ENCODE measurements at regions not wholly inside any gene's neighbourhood (a gene's known extent, or its start where the extent isn't known, plus 50 kb on each side); places are given as distances from the start of the nearest gene placed in this dataset.

DNA sequence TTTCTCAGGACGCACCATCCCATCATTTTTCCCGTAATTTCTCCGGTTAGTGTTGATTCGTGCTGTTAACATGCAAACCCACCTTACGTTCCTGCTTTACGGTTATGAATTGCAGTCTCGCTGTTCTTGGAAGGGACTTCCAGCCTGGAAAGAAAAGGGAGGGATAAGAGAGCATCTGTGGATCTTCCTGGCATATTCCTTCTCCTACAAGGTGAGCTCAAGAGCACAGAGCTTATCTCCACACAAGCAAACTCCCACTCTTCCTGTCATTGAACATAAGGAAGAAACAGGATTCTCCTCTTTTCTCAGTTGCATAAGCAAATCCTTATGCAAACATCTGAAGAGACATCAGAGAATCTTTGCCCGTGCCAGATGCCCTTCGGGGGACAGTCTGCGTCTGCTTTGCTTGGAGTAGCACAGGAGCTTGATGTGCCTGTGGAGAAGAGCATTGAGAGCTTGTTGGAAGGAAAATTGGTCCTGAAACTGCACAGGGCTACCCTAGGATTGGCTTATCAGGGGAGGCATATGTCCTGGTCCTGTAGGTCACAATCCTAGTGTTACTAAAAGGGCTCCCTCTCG lies 127.0 kb downstream of the ASMT start:
- H3K9me3 ChIP-seq (ENCODE audit: severe bottlenecking): no peaks in the 10 kb centered on the region
- H3K4me1 ChIP-seq (ENCODE audit: insufficient read depth, poor library complexity, severe bottlenecking): no peaks in the 10 kb centered on the region
- no peak overlapping the region for H3K27ac ChIP-seq (ENCODE audit: poor library complexity, severe bottlenecking)
- H3K36me3 ChIP-seq (ENCODE audit: low read depth): no peaks in the 10 kb centered on the region
- TF ChIP-seq, protein P1, sequence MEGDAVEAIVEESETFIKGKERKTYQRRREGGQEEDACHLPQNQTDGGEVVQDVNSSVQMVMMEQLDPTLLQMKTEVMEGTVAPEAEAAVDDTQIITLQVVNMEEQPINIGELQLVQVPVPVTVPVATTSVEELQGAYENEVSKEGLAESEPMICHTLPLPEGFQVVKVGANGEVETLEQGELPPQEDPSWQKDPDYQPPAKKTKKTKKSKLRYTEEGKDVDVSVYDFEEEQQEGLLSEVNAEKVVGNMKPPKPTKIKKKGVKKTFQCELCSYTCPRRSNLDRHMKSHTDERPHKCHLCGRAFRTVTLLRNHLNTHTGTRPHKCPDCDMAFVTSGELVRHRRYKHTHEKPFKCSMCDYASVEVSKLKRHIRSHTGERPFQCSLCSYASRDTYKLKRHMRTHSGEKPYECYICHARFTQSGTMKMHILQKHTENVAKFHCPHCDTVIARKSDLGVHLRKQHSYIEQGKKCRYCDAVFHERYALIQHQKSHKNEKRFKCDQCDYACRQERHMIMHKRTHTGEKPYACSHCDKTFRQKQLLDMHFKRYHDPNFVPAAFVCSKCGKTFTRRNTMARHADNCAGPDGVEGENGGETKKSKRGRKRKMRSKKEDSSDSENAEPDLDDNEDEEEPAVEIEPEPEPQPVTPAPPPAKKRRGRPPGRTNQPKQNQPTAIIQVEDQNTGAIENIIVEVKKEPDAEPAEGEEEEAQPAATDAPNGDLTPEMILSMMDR (IDR thresholded peaks at IDR 0.05; ENCODE audit: poor library complexity, severe bottlenecking): no peak
- no peak for DNase-seq (ENCODE audit: low spot score)
- no peak overlapping the region for H3K4me3 ChIP-seq (ENCODE audit: severe bottlenecking)
- peaks cover 3% of the 10 kb centered on the region for H3K27me3 ChIP-seq (ENCODE audit: insufficient read depth, poor library complexity, severe bottlenecking)
- peak; percentile 31; the same call in 2 of the 3 replicates for ATAC-seq (ENCODE audit: low read depth)

DNA sequence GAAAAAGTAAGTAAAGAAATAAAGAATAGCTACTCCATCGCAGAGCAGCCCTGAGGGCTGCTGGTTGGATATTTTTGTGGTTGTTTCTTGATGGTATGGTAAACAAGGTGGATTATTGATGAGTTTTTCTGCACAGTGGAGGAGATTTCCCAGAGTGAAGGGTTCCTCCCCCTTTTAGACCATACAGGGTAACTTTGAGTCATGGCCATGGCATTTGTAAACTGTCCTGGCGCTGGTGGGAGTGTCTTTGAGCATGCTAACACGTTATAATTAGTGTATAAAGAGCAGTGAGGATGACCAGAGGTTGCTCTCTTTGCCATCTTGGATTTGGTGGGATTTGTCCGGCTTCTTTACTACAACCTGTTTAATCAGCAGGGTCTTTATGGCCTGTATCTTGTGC lies 128.2 kb downstream of the ASMT start:
- Histone ChIP-seq H3K4me3 (ENCODE audit: severe bottlenecking) (no peak overlapping the region), H3K36me3 (ENCODE audit: low read depth) (no peaks in the 10 kb centered on the region), H3K27ac (ENCODE audit: poor library complexity, severe bottlenecking) (no peak overlapping the region), H3K9me3 (ENCODE audit: severe bottlenecking) (no peaks in the 10 kb centered on the region), H3K27me3 (ENCODE audit: insufficient read depth, poor library complexity, severe bottlenecking) (peaks cover 3% of the 10 kb centered on the region), H3K4me1 (ENCODE audit: insufficient read depth, poor library complexity, severe bottlenecking) (no peaks in the 10 kb centered on the region)
- DNase-seq (ENCODE audit: low spot score) (no peak), ATAC-seq (ENCODE audit: low read depth) (peak; percentile 57; the same call in 1 of the 3 replicates)
- TF ChIP-seq, protein P1 (IDR thresholded peaks at IDR 0.05; ENCODE audit: poor library complexity, severe bottlenecking): no peak

DNA sequence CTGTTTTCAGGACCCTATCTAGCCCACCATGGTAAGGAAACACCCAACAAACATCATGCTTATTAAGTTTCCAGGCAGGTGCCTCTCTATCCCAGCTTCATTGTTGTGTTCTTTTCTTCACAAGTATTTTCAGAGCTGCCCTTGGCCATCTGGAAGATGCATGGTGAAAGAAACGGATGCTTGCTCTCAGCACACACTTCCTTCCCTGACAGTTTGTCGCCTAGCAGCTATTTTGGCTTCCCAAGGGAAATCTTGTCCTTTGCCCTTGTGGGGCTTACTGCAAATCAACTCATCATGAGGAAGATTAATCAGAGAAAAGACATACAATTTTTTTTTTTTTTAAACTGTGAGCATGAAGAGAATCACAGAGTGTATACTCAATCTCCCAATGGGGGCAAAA lies 128.8 kb downstream of the ASMT start:
- H3K27me3 ChIP-seq (ENCODE audit: insufficient read depth, poor library complexity, severe bottlenecking): peaks cover 3% of the 10 kb centered on the region
- ATAC-seq (ENCODE audit: low read depth) (no peak), DNase-seq (ENCODE audit: low spot score) (no peak)

DNA sequence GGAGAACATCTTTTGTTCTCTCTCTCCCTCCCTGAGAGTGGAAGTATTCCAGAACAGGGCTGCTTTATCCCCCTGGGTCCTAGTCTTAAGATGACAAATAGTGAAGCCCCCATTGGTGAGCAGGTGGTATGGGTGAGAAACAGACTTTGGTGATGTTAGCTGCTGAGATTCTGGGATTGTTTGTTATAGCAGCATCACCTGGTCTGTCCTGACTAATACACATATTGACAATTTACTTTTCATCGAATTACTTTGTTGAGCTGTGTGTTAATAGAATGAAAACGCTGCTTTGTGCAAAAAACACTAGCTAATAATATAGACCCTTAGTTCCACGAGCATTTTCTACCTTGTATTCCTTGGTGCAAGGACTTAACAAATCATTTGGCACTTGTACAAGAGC lies 133.5 kb downstream of the ASMT start:
- TF ChIP-seq, protein P1 (IDR thresholded peaks at IDR 0.05; ENCODE audit: poor library complexity, severe bottlenecking): no peak
- DNase-seq (ENCODE audit: low spot score) (no peak), ATAC-seq (ENCODE audit: low read depth) (no peak)
- Histone ChIP-seq H3K9me3 (ENCODE audit: severe bottlenecking) (no peaks in the 10 kb centered on the region), H3K36me3 (ENCODE audit: low read depth) (no peaks in the 10 kb centered on the region), H3K27me3 (ENCODE audit: insufficient read depth, poor library complexity, severe bottlenecking) (peaks cover 3% of the 10 kb centered on the region), H3K27ac (ENCODE audit: poor library complexity, severe bottlenecking) (no peak overlapping the region), H3K4me1 (ENCODE audit: insufficient read depth, poor library complexity, severe bottlenecking) (no peaks in the 10 kb centered on the region), H3K4me3 (ENCODE audit: severe bottlenecking) (no peak overlapping the region)

More for the DNA sequence above, 128.8 kb downstream of the ASMT start:
- H3K27ac ChIP-seq (ENCODE audit: poor library complexity, severe bottlenecking): no peak overlapping the region
- H3K36me3 ChIP-seq (ENCODE audit: low read depth): no peaks in the 10 kb centered on the region
- no peaks in the 10 kb centered on the region for H3K4me1 ChIP-seq (ENCODE audit: insufficient read depth, poor library complexity, severe bottlenecking)
- no peak overlapping the region for H3K4me3 ChIP-seq (ENCODE audit: severe bottlenecking)
- H3K9me3 ChIP-seq (ENCODE audit: severe bottlenecking): no peaks in the 10 kb centered on the region
- TF ChIP-seq, protein P1 (IDR thresholded peaks at IDR 0.05; ENCODE audit: poor library complexity, severe bottlenecking): no peak

DNA sequence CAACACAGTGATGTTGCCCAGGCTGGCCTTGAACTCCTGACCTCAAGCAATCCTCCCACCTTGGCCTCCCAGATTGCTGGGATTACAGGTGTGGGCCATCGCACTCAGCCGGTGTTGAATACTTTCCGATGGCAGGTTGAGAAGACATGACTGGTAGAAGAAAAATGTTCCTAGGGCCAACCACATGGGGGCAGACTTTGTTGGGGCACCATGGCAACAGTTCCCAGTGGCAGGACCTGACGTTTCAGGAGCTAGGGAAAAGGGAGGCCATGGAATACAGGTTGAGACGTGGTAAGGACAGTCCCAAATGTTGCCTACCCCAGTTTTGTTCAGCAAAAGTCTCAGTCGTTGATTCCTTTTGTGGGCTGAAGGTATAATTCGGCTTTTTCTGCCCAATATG lies 134.6 kb downstream of the ASMT start:
- ATAC-seq (ENCODE audit: low read depth) (no peak), DNase-seq (ENCODE audit: low spot score) (no peak)
- TF ChIP-seq, protein P1 (IDR thresholded peaks at IDR 0.05; ENCODE audit: poor library complexity, severe bottlenecking): no peak

More for the DNA sequence above, 134.6 kb downstream of the ASMT start:
- Histone ChIP-seq H3K9me3 (ENCODE audit: severe bottlenecking) (no peaks in the 10 kb centered on the region), H3K4me3 (ENCODE audit: severe bottlenecking) (no peak overlapping the region), H3K27ac (ENCODE audit: poor library complexity, severe bottlenecking) (no peak overlapping the region), H3K27me3 (ENCODE audit: insufficient read depth, poor library complexity, severe bottlenecking) (peaks cover 3% of the 10 kb centered on the region), H3K36me3 (ENCODE audit: low read depth) (no peaks in the 10 kb centered on the region), H3K4me1 (ENCODE audit: insufficient read depth, poor library complexity, severe bottlenecking) (no peaks in the 10 kb centered on the region)

Measured in RWPE2 (cell line).